ENCODE measurements at regions not wholly inside any gene's neighbourhood (a gene's known extent, or its start where the extent isn't known, plus 50 kb on each side); places are given as distances from the start of the nearest gene placed in this dataset.

DNA sequence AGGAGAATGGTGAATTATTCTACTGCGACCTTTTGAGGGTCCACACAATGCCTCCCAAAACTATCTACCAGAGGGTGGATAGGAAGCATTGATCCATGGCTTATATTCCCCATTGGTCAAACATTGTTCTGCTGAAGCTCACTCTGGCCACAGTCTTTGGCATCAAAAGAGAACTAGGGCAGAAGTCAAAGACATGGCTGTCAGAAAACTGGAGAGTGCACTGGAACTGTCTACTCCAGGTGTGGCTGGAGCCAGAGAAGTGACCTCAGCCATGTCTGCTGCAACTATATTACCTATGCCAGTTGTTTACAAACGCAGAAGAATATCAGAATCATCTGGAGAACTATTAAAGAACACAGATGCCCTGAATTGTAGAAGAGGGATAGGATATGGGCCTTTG lies 238.7 kb upstream of the USP25 start:
- no peak overlapping the region for H3K4me3 ChIP-seq
- H3K27ac ChIP-seq, result no peak overlapping the region

DNA sequence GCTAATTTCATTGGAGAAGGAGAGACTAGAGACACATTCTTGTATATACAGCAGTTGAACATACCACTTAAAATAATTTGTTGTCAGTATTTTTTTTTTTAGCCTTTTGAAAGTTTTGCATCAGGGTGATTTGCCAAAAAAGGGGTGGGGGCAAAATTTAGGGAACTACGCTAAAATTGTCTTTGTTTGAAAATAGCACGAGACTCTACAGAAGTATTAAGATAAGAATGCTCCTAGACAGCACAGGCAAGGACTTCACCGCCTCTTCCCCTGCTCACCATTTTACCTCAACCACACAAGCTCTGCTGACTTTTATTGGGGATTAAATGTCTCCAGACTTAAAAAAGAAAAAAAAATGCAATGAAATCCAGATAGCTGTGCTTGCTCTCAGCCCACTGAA lies 236.1 kb upstream of the USP25 start:
- H3K27ac ChIP-seq, result no peak overlapping the region
- H3K4me3 ChIP-seq, result no peak overlapping the region

DNA sequence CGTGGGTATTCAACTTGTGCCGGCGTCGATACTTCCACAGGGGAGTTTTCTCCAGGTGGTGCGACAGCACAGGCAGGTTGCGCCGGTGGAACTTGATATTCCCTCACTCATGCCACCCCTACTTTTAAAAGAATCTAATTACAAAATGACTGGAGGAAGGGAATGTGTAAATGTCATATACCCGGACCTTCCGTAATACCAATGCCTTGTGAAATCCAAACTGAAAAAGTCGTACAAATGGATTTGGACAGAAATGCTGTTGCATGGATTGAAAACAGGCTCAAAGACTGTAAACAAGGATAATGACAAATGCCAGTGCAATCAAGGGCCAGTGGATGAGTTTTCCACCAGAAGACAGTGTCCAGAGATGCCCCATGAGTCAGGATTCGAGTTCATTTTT lies 235.3 kb upstream of the USP25 start:
- H3K4me3 ChIP-seq, result no peak overlapping the region
- no peak overlapping the region for H3K27ac ChIP-seq

DNA sequence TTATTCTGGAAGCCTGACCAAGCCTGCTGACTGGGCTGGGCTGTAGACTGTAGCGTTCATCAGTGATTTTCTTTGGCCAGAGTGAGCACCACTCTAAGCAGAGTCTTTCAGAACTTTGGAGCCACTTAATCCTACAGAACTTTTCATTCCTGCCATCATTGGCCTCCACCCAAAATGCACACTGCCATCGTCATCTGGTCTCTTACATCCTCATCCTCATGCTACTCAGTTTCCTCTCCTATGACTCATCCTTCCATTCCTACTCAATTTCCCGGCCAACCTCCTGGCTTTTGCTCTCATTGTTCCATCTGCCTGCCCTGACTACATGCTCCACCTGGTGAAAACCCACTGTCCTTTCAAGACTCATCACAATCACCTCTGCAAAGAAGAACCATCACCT lies 233.8 kb upstream of the USP25 start:
- Histone ChIP-seq H3K4me3 (no peak overlapping the region), H3K27ac (no peak overlapping the region)

DNA sequence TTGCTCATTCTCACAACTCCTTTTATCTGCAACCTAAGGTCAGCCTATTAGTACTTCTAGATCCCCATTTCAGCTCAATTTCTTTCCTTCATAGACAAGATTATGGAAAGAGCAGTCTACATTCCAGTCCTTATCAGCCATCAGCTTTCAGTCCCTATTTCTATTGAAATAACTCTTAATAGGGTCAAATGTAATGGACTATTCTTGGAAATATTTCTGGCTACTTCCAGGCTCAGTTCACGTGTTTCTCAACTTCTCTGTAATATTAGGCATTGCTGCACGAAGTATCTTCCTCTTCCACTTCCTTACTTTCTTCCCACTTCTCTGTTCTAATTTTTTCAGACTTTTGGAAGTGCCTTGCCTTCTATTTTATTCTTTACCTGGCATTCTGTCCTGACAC lies 232.9 kb upstream of the USP25 start:
- H3K4me3 ChIP-seq, result no peak overlapping the region
- H3K27ac ChIP-seq, result no peak overlapping the region

DNA sequence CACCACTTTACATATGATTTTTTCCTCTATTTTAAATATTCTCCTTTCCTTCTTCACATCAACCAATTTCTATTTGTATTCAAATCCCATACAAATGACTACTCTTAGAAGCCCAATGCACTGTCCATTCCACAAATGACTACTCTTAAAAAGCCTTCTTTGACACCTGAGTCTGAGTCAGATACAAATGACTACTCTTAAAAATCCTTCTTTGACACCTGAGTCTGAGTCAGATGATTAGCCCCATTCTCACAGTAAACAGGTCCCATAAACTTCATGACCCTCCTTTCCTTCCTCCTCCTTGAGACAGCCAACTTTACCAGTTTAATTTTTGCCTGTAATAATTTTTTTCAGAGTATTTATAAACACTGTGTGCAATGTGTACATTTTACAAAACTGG lies 231.3 kb upstream of the USP25 start:
- H3K4me3 ChIP-seq, result no peak overlapping the region

DNA sequence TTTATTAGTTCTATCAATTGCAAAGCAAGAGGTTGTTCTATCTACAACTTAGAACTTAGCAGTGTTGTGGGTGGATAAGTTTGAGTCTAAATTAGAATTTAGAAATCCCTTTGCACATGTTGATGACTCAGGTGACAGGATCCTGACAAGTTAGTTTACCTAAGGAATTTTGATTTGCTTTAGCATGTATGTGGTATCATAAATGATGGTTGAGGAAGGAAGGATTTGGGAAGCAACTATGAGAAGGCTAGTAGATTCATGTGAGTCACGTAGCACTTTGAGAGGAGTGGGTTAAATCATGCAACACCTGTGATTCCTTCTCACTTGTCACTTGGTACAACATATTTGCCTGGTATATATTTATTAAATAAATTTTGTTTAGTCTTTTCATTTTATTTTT lies 223.7 kb upstream of the USP25 start:
- no peak overlapping the region for H3K4me3 ChIP-seq

More for the DNA sequence above, 231.3 kb upstream of the USP25 start:
- no peak overlapping the region for H3K27ac ChIP-seq

DNA sequence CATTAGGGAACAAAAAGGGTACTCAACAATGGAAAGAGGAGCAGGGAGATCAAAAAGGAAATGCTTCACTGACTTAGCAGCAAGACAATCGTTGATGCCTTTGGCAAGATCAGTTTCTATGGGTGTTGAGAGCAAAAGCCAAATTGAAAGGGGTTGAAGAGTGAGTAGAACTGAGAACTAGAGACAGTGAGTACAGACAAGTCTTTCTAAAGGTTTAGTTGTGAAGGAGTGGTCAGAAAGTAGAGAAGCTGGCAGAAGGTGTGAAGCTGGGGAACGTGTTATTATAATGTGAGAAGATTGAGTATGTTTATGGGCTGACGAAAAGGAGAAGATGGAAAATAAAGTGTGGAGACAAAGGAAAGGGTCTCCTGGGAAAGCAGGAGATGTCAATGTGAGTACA lies 221.2 kb upstream of the USP25 start:
- Histone ChIP-seq H3K4me3 (no peak overlapping the region), H3K27ac (no peak overlapping the region)

More for the DNA sequence above, 223.7 kb upstream of the USP25 start:
- H3K27ac ChIP-seq, result no peak overlapping the region

DNA sequence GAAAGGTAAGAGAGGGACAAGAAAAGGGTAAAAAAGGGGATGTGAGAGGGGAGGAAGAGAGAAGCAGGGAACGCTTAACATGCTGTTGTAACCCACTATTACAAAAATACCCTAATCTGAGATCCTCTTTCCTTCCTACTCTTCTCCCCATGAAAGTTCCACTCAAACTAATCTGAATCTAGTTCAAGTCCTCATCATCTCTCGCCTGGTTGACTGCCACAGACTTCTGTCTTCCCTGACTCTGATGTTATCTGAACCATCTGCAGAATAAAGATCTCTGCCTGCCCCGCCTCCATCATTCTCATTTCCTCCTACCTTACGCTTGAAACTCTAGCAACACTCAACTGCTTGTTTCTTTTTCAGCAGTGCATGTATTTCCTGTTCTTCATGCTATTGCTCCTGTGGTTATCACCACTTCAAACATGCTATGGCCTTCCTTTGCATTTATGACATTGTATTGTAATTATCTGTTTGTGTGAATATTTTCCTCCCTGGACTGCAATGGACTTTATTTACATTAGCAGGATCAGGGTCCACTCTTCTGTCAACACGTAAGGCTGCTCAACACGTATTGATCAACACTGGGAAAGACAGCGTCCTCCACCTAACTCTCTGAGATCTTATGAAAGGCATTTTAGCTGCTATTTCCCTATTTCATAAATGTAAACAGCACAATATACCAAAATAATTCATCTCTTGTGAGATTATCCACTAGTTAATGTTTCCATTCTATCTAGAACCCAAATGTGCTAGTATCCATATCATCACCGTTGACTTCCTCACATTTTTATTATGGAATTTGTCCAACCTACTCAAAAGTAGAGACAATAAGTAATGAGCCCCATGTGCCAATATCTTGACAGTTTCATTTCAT lies 215.5 kb upstream of the USP25 start:
- Histone ChIP-seq H3K27ac (peak overlapping the region in 5 of 21 experiments; percentile 26 to 66 (median 54)), H3K4me3 (no peak overlapping the region)

DNA sequence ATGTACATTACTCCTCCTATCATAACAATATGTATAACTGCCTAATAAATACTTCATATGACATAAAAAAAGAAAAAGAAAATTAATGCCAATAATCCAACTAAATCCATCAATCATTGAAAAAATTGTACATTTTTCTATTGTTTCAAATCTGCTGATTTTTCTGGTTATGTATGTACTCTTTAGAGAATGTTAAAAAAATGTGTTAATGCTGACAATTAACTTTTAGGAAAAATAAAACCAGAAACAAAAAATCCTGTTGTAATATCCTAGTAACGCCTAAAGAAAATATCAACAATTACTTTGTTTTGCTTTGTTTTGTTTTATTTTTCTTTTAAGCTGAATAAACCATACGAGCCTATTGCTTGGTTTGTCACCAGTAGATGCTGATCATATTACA lies 213.9 kb upstream of the USP25 start:
- no peak overlapping the region for H3K27ac ChIP-seq

DNA sequence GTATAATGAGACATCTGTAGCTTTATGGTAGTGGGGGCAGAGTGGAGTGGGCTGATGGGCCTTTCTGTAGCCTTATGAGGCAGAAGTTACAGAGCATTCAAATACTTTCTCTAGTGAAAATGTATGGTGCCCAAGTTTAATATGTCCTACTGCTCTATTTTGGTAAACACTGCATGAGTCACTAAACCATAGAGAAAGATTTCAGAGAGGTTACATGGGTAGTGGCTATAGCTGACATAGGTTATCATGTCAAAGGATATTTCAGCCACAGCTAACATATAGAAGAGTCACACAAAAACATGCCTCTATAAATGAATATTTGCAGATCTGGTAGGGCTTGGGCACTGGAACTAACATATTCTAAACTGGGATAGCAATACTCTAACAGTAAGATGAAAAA lies 212.4 kb upstream of the USP25 start:
- Histone ChIP-seq H3K27ac (no peak overlapping the region), H3K4me3 (no peak overlapping the region)

More for the DNA sequence above, 213.9 kb upstream of the USP25 start:
- no peak overlapping the region for H3K4me3 ChIP-seq

DNA sequence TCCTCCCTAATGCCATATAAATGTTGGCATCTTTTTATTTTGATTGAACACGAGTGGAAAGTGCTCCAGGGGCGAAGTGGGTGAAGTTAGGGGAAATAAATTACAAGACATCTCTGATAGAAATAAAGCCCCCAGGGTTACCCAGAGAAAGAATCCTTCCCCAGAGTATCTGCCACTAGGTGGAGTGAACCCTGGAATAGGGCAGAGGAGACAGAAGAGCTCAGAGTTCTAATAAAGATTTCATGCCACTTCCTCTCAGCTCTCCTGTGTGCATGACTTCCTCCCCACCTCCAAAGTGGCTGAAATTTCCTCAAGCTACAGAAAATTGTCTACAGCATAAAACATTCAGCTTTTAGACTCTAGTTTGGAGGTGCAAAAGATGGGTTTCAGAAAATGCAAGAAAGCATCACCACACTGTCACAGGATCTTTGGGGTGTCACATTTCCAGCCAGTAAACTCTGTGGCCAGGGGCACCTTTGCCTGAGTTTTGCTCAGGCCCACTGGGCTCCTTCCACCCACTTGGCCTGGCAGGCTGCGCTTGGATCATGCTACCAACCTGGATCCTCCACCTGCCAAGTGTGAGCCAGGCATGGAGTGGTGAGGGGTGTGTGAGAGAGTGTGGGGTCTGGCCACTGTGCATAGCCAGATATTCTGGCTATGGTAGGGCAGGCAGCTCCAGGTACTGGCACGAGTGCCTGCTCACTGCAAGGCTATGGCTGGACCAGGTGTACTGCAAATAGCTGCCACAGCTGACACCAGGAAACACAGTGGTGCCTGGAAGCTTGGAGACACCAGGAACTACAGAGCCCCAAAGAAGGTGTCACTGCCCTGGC lies 208.8 kb upstream of the USP25 start:
- Histone ChIP-seq H3K27ac (no peak overlapping the region), H3K4me3 (no peak overlapping the region)

DNA sequence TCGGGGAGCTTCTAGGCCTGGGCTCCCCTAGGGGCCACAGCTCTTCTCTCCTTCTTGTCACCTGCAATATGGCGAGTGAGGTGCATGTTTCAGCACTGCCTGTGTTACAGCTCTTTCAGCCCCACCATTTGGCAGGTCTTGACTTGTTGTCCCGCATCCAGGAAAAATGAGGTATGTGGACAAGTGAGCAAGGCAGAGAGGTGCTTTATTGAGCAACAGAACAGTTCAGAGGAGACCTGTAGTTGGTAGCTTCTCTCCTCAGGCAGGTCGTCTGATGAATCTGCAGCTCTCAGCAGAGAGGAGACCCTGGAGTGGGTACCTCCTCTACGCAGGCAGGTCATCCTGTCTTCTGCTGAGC lies 208.2 kb upstream of the USP25 start:
- Histone ChIP-seq H3K27ac (no peak overlapping the region), H3K4me3 (no peak overlapping the region)

DNA sequence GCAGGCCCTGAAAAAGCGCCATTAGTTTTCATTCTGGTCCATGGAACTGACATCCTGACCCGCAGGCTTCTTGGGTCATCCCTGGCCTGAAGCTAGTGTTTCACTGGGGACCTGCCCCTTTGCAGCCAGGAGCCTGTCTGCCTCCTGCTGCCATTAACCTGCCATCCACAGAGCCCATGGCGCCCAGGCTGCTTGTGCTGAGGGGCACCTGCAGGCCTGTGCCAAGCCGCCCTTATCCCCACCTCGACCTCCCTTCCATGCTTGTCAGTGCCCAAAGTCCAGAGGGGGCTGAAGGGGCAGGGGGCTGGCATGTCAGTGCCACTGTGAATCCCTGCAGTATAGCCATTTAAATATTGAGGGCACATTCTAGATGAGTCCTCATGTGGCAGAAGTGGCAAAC lies 207.6 kb upstream of the USP25 start:
- H3K4me3 ChIP-seq, result no peak overlapping the region
- no peak overlapping the region for H3K27ac ChIP-seq

DNA sequence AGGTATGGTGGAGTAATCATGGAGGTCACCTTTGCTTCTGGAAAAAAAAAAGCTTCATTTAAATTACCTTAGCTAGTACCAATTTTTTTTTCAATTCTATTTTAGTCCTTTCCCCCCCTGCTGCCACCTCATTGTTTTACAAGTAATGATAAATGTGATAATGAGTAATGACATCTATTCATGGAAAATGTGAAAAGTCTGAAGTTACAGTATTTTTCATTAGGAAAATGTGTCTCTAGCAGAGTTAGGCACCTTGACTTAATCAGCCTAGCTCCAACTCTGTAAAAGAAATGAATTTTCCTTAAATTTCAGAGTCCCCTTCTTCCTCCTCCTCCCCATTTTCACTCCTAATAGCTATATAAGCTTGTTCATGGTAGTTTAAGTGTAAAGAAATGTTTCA lies 204.9 kb upstream of the USP25 start:
- Histone ChIP-seq H3K4me3 (no peak overlapping the region), H3K27ac (no peak overlapping the region)

DNA sequence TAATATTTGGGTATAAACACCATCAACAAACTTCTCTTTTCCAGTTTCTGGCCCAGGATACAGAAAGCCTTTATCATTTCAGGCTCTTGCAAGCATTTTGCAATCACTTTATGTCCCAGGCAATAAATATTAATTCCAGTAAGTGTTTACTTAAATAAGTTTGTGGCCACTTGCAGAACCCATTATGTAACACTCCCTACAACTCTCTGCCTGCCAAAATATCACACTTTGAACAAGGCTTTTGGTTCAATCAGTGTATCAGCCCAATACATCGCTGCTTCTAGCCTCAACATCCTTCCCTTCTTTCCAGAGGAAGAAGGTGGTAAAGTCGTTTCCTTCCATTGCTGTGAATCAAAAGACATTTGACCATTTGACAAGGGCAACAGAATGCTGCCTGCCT lies 203.0 kb upstream of the USP25 start:
- Histone ChIP-seq H3K27ac (no peak overlapping the region), H3K4me3 (no peak overlapping the region)

DNA sequence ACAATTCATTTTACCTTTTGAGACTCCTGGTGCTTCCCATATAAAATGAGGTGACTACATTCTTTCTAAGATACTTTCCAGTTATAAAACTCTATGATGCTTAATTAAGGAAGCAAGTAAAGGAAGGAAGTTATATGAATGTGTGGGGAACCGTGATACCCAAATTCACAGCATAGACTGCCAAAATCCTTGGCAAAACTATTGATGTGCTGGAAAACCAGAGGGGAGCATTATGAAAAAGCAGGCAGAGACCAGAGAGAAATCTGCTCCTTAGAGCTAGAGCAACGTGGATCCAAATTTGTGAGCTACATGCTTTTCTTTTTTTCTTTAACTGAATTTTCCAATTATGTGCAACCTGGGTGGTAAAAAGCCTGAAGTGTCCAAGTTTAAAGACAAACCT lies 201.4 kb upstream of the USP25 start:
- no peak overlapping the region for H3K27ac ChIP-seq
- no peak overlapping the region for H3K4me3 ChIP-seq

DNA sequence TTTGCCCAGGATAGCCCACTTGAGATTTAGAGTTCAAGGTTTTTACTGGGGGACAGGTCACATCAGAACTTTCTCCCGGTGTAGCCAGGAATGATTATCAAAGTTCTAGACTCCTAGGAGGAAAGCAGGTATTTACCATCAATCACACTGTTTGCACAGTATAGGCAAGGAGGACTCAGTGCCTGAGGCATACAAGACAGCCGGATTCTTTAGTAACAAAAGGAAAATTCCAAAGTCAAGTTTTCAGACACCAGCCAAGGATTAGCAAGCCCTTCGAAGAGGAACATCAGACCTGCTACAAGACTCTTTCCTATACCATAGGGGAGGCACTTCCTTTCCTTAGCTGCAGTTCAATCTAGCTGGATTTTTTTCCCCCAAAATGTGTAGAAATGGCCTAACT lies 197.8 kb upstream of the USP25 start:
- H3K27ac ChIP-seq, result no peak overlapping the region

DNA sequence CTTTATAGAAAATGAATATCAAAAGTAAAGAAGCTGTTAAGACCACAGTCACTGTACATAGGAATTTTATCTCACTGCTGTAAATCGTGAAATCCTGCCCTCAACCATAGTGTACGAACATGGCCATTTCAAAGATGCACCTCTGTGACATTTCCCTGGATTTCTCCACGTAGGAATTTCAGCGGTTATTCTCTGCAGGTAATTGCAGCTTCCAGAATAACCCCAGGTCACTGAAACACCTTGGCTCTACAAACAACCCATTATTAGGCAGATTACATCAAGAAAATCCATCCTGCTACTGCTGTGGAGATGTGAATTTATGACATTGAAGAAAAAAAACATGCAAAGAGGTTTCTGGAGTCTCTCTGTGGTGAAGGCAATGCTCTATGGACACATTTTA lies 196.2 kb upstream of the USP25 start:
- no peak overlapping the region for H3K27ac ChIP-seq
- H3K4me3 ChIP-seq, result no peak overlapping the region

More for the DNA sequence above, 197.8 kb upstream of the USP25 start:
- no peak overlapping the region for H3K4me3 ChIP-seq

DNA sequence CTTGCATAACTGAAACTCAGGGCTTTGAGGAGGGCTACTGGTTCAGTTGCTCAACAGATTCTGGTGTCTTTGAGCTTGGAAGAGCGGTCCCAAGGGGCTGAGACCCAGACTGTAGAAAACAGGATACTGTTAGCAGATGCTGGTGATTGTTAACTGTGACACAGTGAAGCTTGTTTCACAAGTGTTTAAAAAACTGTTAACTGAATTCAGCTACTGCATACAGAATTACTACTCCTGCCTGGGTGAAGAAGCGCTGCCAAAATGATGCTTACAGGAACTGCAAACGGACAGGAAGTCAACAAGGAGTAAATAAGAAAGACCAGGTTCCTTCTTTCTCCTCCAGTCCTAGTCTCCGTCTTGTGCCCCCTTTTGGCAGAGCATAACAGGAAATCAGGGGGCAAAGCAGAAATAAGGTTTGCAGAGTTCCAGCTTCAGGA lies 195.3 kb upstream of the USP25 start:
- Histone ChIP-seq H3K4me3 (no peak overlapping the region), H3K27ac (no peak overlapping the region)

DNA sequence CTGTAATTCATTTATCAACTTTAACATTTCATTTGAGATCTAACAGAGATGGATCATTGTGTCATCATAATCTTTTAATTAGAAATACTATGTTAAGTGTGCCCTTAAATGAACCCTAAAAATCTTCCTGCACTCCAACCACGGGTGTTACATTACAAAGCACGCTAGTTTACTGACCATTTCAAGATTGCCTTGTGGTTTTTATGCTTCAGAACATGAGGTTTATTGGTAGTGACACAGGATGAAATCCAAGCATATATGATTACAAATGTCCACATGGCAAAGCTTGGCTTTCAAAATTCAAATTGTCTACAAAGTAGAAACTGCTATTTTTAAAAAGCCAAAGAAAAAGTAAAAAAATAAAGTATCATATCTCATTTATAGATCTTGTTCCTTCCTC lies 190.4 kb upstream of the USP25 start:
- no peak overlapping the region for H3K4me3 ChIP-seq
- no peak overlapping the region for H3K27ac ChIP-seq
